Sigmoid colon (tissue), 6 donors: ENCODE measurements at regions not wholly inside any gene's neighbourhood (a gene's known extent, or its start where the extent isn't known, plus 50 kb on each side); places are given as distances from the start of the nearest gene placed in this dataset.

Experiments used
- DNase-seq: peaks from one replicate; pipeline ENCODE4 v3.0.0-alpha.2; 2019
- H3K27ac ChIP-seq, 4 donors: fragments of 200-600 bp; sonication (generic); one replicate each; pipeline ENCODE4 v1.5.1; 2016 to 2019; ENCODE audit warnings: mild to moderate bottlenecking in 1 of 4
- H3K27me3 ChIP-seq, 3 donors: fragments of 200-600 bp; sonication (generic); one replicate each; pipeline ENCODE4 v1.5.1; 2019; ENCODE audit warnings: mild to moderate bottlenecking in 1 of 3
- H3K36me3 ChIP-seq, 4 donors: fragments of 200-600 bp; sonication (generic); one replicate each; pipeline ENCODE4 v1.5.1; 2016 to 2019
- H3K4me1 ChIP-seq, 4 donors: fragments of 200-600 bp; sonication (generic); one replicate each; pipeline ENCODE4 v1.5.1; 2017 to 2019
- H3K4me3 ChIP-seq, 4 donors: fragments of 200-600 bp; sonication (generic); one replicate each; pipeline ENCODE4 v1.5.1; 2017 to 2019; ENCODE audit warnings: mild to moderate bottlenecking in 2 of 4, moderate library complexity in 1 of 4
- H3K9me3 ChIP-seq, 4 donors: fragments of 200-600 bp in 3 of 4; sonication (generic) in 3 of 4; one replicate each; pipeline versions ENCODE4 v1.5.1 to v1.6.1; 2013 to 2019
- EP300 ChIP-seq, 4 donors: sonication (generic); formaldehyde crosslinking; IDR thresholded peaks; one replicate each; pipeline ENCODE4 v1.6.1; 2017; ENCODE audit warnings: antibody characterized with exemption in 4 of 4
- POLR2A ChIP-seq, 2 donors: fragments of 450-650 bp; IDR thresholded peaks; one replicate each; pipeline ENCODE4 v1.6.1; 2016; ENCODE audit warnings: antibody characterized with exemption in 2 of 2, mild to moderate bottlenecking in 2 of 2, moderate library complexity in 2 of 2
- POLR2AphosphoS5 ChIP-seq, 4 donors: sonication (generic); formaldehyde crosslinking; IDR thresholded peaks; one replicate each; pipeline ENCODE4 v1.6.1; 2017; ENCODE audit warnings: antibody characterized with exemption in 4 of 4
- WGBS, 2 donors: extraction: QIAGEN DNeasy Blood & Tissue Kit; methylation state at CpG; one replicate each; pipeline ENCODE4 v1.1.7; 2013; 5-methylcytosine and 5-hydroxymethylcytosine counted together
- intact Hi-C: fragments of 100-400 bp; cut with DNase I; formaldehyde crosslinking; loops from one replicate; pipeline ENCODE4 v1.15.1; 2023
- TF ChIP-seq, protein P1 (sequence below), 4 experiments: fragments of 450-650 bp in 3 of 4; fragments of 200-600 bp in 1 of 4; IDR thresholded peaks; one replicate each; pipeline ENCODE4 v1.5.1; 2016 to 2019; ENCODE audit warnings: antibody characterized with exemption in 4 of 4, mild to moderate bottlenecking in 3 of 4, moderate library complexity in 2 of 4
- donor health status: healthy with polysubstance abuse.
- donor health status: healthy.

DNA sequence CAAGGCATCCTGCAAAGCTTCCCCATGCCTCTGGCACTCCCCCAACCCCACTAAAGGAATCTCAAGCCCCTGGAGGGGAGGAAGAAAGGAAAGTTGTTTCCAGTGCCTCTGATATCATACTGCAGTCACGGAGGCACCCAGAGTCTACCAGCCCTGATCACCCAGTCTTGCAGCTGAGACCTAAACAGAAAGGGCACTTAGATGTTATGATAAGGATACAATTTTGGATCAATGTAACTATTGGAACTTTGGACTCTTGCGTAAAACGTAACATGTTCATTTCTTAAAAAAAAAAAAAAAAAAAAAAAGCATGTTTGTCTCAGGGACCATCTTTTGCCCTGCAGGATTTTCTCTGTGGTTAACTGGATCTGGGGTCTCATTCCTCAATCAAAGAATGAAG is 52.4 kb upstream of the COX10 start:
- H3K4me1 ChIP-seq: no peaks in the 10 kb centered on the region
- no peak overlapping the region for H3K4me3 ChIP-seq
- no peak overlapping the region for H3K27ac ChIP-seq
- H3K36me3 ChIP-seq: no peaks in the 10 kb centered on the region
- no peak for DNase-seq
- no peaks in the 10 kb centered on the region for H3K9me3 ChIP-seq
- H3K27me3 ChIP-seq: peaks cover 0 to 11% (median 0%) of the 10 kb centered on the region in 3 donors
- WGBS, 2 donors: 81 to 95% methylated on average over 3 of the region's 3 CpGs
- intact Hi-C loops: no loop called here
- TF ChIP-seq, protein P1, sequence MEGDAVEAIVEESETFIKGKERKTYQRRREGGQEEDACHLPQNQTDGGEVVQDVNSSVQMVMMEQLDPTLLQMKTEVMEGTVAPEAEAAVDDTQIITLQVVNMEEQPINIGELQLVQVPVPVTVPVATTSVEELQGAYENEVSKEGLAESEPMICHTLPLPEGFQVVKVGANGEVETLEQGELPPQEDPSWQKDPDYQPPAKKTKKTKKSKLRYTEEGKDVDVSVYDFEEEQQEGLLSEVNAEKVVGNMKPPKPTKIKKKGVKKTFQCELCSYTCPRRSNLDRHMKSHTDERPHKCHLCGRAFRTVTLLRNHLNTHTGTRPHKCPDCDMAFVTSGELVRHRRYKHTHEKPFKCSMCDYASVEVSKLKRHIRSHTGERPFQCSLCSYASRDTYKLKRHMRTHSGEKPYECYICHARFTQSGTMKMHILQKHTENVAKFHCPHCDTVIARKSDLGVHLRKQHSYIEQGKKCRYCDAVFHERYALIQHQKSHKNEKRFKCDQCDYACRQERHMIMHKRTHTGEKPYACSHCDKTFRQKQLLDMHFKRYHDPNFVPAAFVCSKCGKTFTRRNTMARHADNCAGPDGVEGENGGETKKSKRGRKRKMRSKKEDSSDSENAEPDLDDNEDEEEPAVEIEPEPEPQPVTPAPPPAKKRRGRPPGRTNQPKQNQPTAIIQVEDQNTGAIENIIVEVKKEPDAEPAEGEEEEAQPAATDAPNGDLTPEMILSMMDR (IDR thresholded peaks at IDR 0.05): no peak
- TF ChIP-seq POLR2A (IDR thresholded peaks at IDR 0.05) (no peak), POLR2AphosphoS5 (IDR thresholded peaks at IDR 0.05) (no peak), EP300 (IDR thresholded peaks at IDR 0.05) (no peak)

DNA sequence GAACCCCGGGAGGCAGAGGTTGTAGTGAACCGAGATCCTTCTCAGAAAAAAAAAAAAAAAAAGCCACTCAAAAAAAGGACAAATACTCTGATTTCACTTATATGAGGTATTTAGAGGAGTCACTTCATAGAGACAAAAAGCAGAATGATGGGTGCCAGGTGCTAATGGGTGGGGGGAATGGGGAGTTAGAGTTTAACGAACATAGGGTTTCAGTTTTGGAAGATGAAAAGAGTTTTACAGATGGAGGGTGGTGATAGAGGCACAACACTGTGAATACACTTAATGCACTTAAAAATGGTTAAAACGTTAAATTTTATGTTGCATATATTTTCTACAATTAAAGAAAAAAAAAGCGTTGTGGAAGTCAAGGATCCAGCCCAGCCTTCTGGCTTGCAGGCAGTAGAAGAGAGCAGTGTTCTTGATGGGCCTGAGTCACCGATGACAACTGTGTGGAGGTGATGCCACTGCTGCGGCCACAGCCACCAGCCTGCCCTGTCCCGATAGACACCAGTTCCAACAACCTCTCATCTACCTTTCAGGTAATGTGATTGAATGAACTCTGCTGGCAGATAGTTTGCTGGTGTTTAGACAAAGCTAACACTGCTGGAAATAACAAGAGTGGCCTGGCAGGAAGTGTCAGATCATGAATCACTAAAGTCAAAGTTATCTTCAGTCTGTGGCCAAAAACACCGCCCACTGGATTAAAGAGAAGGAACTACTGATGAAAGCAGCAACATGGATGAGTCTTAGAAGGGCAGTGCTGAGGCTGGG is 49.9 kb upstream of the COX10 start:
- Histone ChIP-seq H3K9me3 (no peaks in the 10 kb centered on the region), H3K4me1 (no peaks in the 10 kb centered on the region), H3K27ac (no peak overlapping the region), H3K27me3 (peaks cover 0 to 10% (median 0%) of the 10 kb centered on the region in 3 donors), H3K4me3 (no peak overlapping the region), H3K36me3 (no peaks in the 10 kb centered on the region)
- intact Hi-C loops: no loop called here
- TF ChIP-seq EP300 (IDR thresholded peaks at IDR 0.05): no peak
- TF ChIP-seq, protein P1 (IDR thresholded peaks at IDR 0.05): no peak
- TF ChIP-seq POLR2AphosphoS5 (IDR thresholded peaks at IDR 0.05): no peak
- TF ChIP-seq POLR2A (IDR thresholded peaks at IDR 0.05): no peak
- DNase-seq: no peak
- 80 to 86% methylated on average over 9 of the region's 9 CpGs for WGBS, 2 donors
